Neural crest cell (in vitro differentiated cells): ENCODE measurements at regions not wholly inside any gene's neighbourhood (a gene's known extent, or its start where the extent isn't known, plus 50 kb on each side); places are given as distances from the start of the nearest gene placed in this dataset.

ENCODE experiments used
- DNase-seq: peaks from one replicate; pipeline ENCODE4 v3.0.0; 2021; ENCODE audit warnings: low read depth, mixed read lengths, low spot score
- H3K27ac Mint-ChIP-seq: one replicate; pipeline ENCODE4 v1.8.0; 2021; ENCODE audit warnings: mild to moderate bottlenecking, mixed read lengths; ENCODE audit not compliant: unreplicated experiment
- H3K27me3 Mint-ChIP-seq: 2 replicates; pipeline ENCODE4 v1.8.0; 2021; ENCODE audit warnings: low read depth, mild to moderate bottlenecking, mixed read lengths
- H3K36me3 Mint-ChIP-seq: 2 replicates; pipeline ENCODE4 v1.8.0; 2021; ENCODE audit warnings: low read depth, mild to moderate bottlenecking, mixed read lengths
- H3K4me1 Mint-ChIP-seq: 2 replicates; pipeline ENCODE4 v1.8.0; 2021; ENCODE audit warnings: mixed read lengths
- H3K4me3 Mint-ChIP-seq: one replicate; pipeline ENCODE4 v1.8.0; 2021; ENCODE audit warnings: mild to moderate bottlenecking, mixed read lengths
- H3K9me3 Mint-ChIP-seq: 2 replicates; pipeline ENCODE4 v1.8.0; 2021; ENCODE audit warnings: mixed read lengths
- CTCF ChIP-seq: fragments of 200-600 bp; sonication (generic); conservative IDR thresholded peaks from 2 replicates; pipeline ENCODE4 v1.5.0; 2021; ENCODE audit warnings: antibody characterized with exemption, mild to moderate bottlenecking

- no peaks in the 10 kb centered on the region for H3K27me3 Mint-ChIP-seq
- H3K4me1 Mint-ChIP-seq = peaks cover 24% of the 10 kb centered on the region
- no peak overlapping the region for H3K4me3 Mint-ChIP-seq
- DNase-seq = no peak
- no peaks in the 10 kb centered on the region for H3K9me3 Mint-ChIP-seq
- H3K36me3 Mint-ChIP-seq = no peaks in the 10 kb centered on the region
- TF ChIP-seq CTCF = no peak
- H3K27ac Mint-ChIP-seq = no peak overlapping the region
Observed at GRCh38 chr2:147614979-147615470, 229.8 kb upstream of the ACVR2A start.

- Mint-ChIP-seq H3K9me3 (no peaks in the 10 kb centered on the region), H3K27ac (no peak overlapping the region), H3K4me3 (no peak overlapping the region), H3K4me1 (peaks cover 24% of the 10 kb centered on the region), H3K27me3 (no peaks in the 10 kb centered on the region), H3K36me3 (no peaks in the 10 kb centered on the region)
- no peak for TF ChIP-seq CTCF
- DNase-seq = no peak
Observed at GRCh38 chr2:147614471-147614870, 230.4 kb upstream of the ACVR2A start.

- H3K9me3 Mint-ChIP-seq = no peaks in the 10 kb centered on the region
- no peak for TF ChIP-seq CTCF
- H3K27ac Mint-ChIP-seq = no peak overlapping the region
- no peak for DNase-seq
- no peaks in the 10 kb centered on the region for H3K36me3 Mint-ChIP-seq
- no peak overlapping the region for H3K4me3 Mint-ChIP-seq
- H3K4me1 Mint-ChIP-seq = peaks cover 23% of the 10 kb centered on the region
- H3K27me3 Mint-ChIP-seq = no peaks in the 10 kb centered on the region
Observed at GRCh38 chr2:147610496-147611040, 234.3 kb upstream of the ACVR2A start.

- no peaks in the 10 kb centered on the region for H3K36me3 Mint-ChIP-seq
- peaks cover 15% of the 10 kb centered on the region for H3K4me1 Mint-ChIP-seq
- H3K9me3 Mint-ChIP-seq = no peaks in the 10 kb centered on the region
- TF ChIP-seq CTCF = no peak
- no peak overlapping the region for H3K27ac Mint-ChIP-seq
- no peak for DNase-seq
- H3K4me3 Mint-ChIP-seq = no peak overlapping the region
- no peaks in the 10 kb centered on the region for H3K27me3 Mint-ChIP-seq
Observed at GRCh38 chr2:147609301-147609700, 235.5 kb upstream of the ACVR2A start.

- Mint-ChIP-seq H3K9me3 (peaks cover 6% of the 10 kb centered on the region), H3K4me3 (no peak overlapping the region), H3K27me3 (no peaks in the 10 kb centered on the region), H3K4me1 (peaks cover 24% of the 10 kb centered on the region), H3K36me3 (no peaks in the 10 kb centered on the region), H3K27ac (no peak overlapping the region)
- no peak for TF ChIP-seq CTCF
- no peak for DNase-seq
Observed at GRCh38 chr2:147607379-147607778, 237.4 kb upstream of the ACVR2A start.
